ENCODE measurements at regions not wholly inside any gene's neighbourhood (a gene's known extent, or its start where the extent isn't known, plus 50 kb on each side); places are given as distances from the start of the nearest gene placed in this dataset.

GRCh38 chr2:8524823-8525222 lies 157.0 kb upstream of the ID2 start:
- no peak for TF ChIP-seq CTCF (IDR thresholded peaks at IDR 0.05)
- TF ChIP-seq POLR2A (IDR thresholded peaks at IDR 0.05; ENCODE audit: low read length) = no peak
- no peak for TF ChIP-seq RAD21 (conservative IDR thresholded peaks at IDR 0.05 in 1 of 2, IDR thresholded peaks at IDR 0.05 in 1 of 2)
- no peak for TF ChIP-seq HDAC2 (IDR thresholded peaks at IDR 0.05)
- no peak for TF ChIP-seq MYC (IDR thresholded peaks at IDR 0.05; ENCODE audit: borderline replicate concordance, low read length)
- TF ChIP-seq MAZ (IDR thresholded peaks at IDR 0.05; ENCODE audit: borderline replicate concordance, low read depth, low read length) = no peak
- TF ChIP-seq KDM1A (IDR thresholded peaks at IDR 0.05; ENCODE audit: low read depth) = no peak
- TF ChIP-seq REST (IDR thresholded peaks at IDR 0.05) = no peak
